ENCODE measurements at regions not wholly inside any gene's neighbourhood (a gene's known extent, or its start where the extent isn't known, plus 50 kb on each side); places are given as distances from the start of the nearest gene placed in this dataset.

- TF ChIP-seq POLR2A (IDR thresholded peaks at IDR 0.05) (no peak), POLR2AphosphoS5 (IDR thresholded peaks at IDR 0.05) (no peak)
- TF ChIP-seq, protein P1, sequence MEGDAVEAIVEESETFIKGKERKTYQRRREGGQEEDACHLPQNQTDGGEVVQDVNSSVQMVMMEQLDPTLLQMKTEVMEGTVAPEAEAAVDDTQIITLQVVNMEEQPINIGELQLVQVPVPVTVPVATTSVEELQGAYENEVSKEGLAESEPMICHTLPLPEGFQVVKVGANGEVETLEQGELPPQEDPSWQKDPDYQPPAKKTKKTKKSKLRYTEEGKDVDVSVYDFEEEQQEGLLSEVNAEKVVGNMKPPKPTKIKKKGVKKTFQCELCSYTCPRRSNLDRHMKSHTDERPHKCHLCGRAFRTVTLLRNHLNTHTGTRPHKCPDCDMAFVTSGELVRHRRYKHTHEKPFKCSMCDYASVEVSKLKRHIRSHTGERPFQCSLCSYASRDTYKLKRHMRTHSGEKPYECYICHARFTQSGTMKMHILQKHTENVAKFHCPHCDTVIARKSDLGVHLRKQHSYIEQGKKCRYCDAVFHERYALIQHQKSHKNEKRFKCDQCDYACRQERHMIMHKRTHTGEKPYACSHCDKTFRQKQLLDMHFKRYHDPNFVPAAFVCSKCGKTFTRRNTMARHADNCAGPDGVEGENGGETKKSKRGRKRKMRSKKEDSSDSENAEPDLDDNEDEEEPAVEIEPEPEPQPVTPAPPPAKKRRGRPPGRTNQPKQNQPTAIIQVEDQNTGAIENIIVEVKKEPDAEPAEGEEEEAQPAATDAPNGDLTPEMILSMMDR (IDR thresholded peaks at IDR 0.05 in 8 of 11, conservative IDR thresholded peaks at IDR 0.05 in 3 of 11), result no peak
- Histone ChIP-seq H3K9me3 (peaks cover 0 to 11% (median 0%) of the 10 kb centered on the region in 8 donors), H3K27ac (no peak overlapping the region), H3K4me3 (no peak overlapping the region), H3K27me3 (replicated peaks in 1 of 7) (no peaks in the 10 kb centered on the region), H3K36me3 (no peaks in the 10 kb centered on the region), H3K4me1 (no peaks in the 10 kb centered on the region)
- 87 to 93% (median 91%) methylated on average over 6 of the region's 6 CpGs for WGBS, 5 donors
- intact Hi-C loops (cut with DNase I; ENCODE audit: low total_unique reads), result no loop called here
- DNase-seq, result no peak
Measured at GRCh38 chr13:54573186-54573585, 1544.6 kb downstream of the OLFM4 start.

DNA sequence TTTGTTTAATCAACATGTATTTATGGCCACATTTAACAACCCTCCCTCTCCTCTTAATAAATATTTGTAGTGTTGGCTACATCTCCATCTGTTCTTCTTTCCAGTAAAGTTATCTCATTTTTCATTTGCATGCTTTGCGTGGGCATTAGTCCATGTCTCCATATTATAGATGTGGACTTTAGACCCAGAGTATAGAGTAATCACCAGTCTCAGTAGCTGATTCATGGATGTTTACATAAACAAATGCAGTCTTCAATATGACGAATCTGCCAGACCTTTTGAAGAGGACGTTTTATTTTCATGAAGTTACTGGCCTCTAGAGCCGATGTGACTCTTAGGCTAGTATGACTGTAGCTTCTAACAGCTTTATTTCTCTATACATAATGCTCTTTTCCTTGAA, 1546.2 kb downstream of the OLFM4 start:
- 76 to 83% (median 81%) methylated on average over 4 of the region's 4 CpGs for WGBS, 5 donors
- intact Hi-C loops (cut with DNase I; ENCODE audit: low total_unique reads), result no loop called here
- peaks cover 0 to 15% (median 0%) of the 10 kb centered on the region in 8 donors for H3K9me3 ChIP-seq

DNA sequence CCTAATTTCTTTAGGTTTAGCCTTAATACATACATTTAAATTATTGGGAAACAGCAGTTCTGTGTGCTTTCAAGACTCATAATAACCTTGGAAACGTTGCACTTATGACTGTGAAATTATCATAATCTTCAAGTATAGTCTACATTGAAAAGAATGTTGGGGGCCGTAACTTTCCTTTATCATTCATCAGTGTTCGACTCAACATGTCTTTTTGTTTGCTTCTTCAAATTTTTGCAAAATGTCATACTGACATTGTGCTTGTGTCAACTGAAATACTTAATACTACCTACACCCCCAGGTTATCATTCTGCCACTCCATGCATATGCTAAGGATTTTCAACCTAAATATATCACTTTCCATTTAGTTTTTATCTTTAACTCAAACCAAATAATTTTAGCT, 1562.9 kb downstream of the OLFM4 start:
- Histone ChIP-seq H3K9me3 (peaks cover 0 to 13% (median 0%) of the 10 kb centered on the region in 8 donors), H3K4me1 (no peaks in the 10 kb centered on the region), H3K27me3 (replicated peaks in 1 of 7) (no peaks in the 10 kb centered on the region), H3K36me3 (no peaks in the 10 kb centered on the region), H3K4me3 (no peak overlapping the region), H3K27ac (no peak overlapping the region)
- intact Hi-C loops (cut with DNase I; ENCODE audit: low total_unique reads), result no loop called here
- TF ChIP-seq POLR2A (IDR thresholded peaks at IDR 0.05), result no peak
- TF ChIP-seq, protein P1 (IDR thresholded peaks at IDR 0.05 in 8 of 11, conservative IDR thresholded peaks at IDR 0.05 in 3 of 11), result no peak
- TF ChIP-seq POLR2AphosphoS5 (IDR thresholded peaks at IDR 0.05), result no peak
- no peak for DNase-seq
- WGBS, 5 donors, result 70 to 77% (median 71%) methylated on average over 3 of the region's 3 CpGs

More for the DNA sequence above, 1546.2 kb downstream of the OLFM4 start:
- no peak overlapping the region for H3K27ac ChIP-seq
- no peak overlapping the region for H3K4me3 ChIP-seq
- H3K27me3 ChIP-seq (replicated peaks in 1 of 7), result no peaks in the 10 kb centered on the region
- TF ChIP-seq POLR2AphosphoS5 (IDR thresholded peaks at IDR 0.05), result no peak
- TF ChIP-seq POLR2A (IDR thresholded peaks at IDR 0.05), result no peak
- TF ChIP-seq, protein P1 (IDR thresholded peaks at IDR 0.05 in 8 of 11, conservative IDR thresholded peaks at IDR 0.05 in 3 of 11), result no peak
- no peak for DNase-seq
- H3K4me1 ChIP-seq, result no peaks in the 10 kb centered on the region
- no peaks in the 10 kb centered on the region for H3K36me3 ChIP-seq

- intact Hi-C loops (cut with DNase I; ENCODE audit: low total_unique reads), result no loop called here
- WGBS, 5 donors, result 76 to 93% (median 87%) methylated on average over 2 of the region's 2 CpGs
- H3K27ac ChIP-seq, result no peak overlapping the region
- no peaks in the 10 kb centered on the region for H3K36me3 ChIP-seq
- H3K9me3 ChIP-seq, result peaks cover 0 to 13% (median 0%) of the 10 kb centered on the region in 8 donors
- H3K27me3 ChIP-seq (replicated peaks in 1 of 7), result no peaks in the 10 kb centered on the region
- no peak for DNase-seq
- H3K4me1 ChIP-seq, result no peaks in the 10 kb centered on the region
- no peak for TF ChIP-seq POLR2A (IDR thresholded peaks at IDR 0.05)
- TF ChIP-seq, protein P1 (IDR thresholded peaks at IDR 0.05 in 8 of 11, conservative IDR thresholded peaks at IDR 0.05 in 3 of 11), result no peak
- H3K4me3 ChIP-seq, result no peak overlapping the region
Measured at GRCh38 chr13:54592201-54592600, 1563.6 kb downstream of the OLFM4 start.

All from spleen (tissue), 11 donors.